ENCODE measurements at regions not wholly inside any gene's neighbourhood (a gene's known extent, or its start where the extent isn't known, plus 50 kb on each side); places are given as distances from the start of the nearest gene placed in this dataset.
A peak's percentile ranks its signal among the peaks of the same experiment; 100 is the strongest.
"Not testable (repeated sequence)": the region's sequence is repeated elsewhere in the genome, so short reads cannot be mapped to it uniquely, and the experiment has no call there.

- peak in 1 of 56 donors; percentile 5 for DNase-seq
These were observed 298.3 kb downstream of the HS3ST1 start for GRCh38 chr4:11130195-11130970.

GRCh38 chr4:11120435-11120834 lies 308.3 kb downstream of the HS3ST1 start:
- DNase-seq: no peak

GRCh38 chr4:11119474-11119873 lies 309.2 kb downstream of the HS3ST1 start:
- no peak for DNase-seq

GRCh38 chr4:11118513-11118912 lies 310.2 kb downstream of the HS3ST1 start:
- no peak for DNase-seq

- no peak for DNase-seq
These were observed 311.8 kb downstream of the HS3ST1 start for GRCh38 chr4:11116940-11117339.

- no peak for DNase-seq
These were observed 316.8 kb downstream of the HS3ST1 start for GRCh38 chr4:11111876-11112275.

- no peak for DNase-seq
These were observed 317.3 kb downstream of the HS3ST1 start for GRCh38 chr4:11111370-11111769.

GRCh38 chr4:11106759-11107158 lies 321.9 kb downstream of the HS3ST1 start:
- DNase-seq: no peak

- no peak for DNase-seq
These were observed 322.5 kb downstream of the HS3ST1 start for GRCh38 chr4:11106190-11106589.

- DNase-seq: no peak
These were observed 323.0 kb downstream of the HS3ST1 start for GRCh38 chr4:11105715-11106114.

- no peak for DNase-seq
These were observed 330.2 kb downstream of the HS3ST1 start for GRCh38 chr4:11098461-11098860.

- no peak for DNase-seq
These were observed 331.0 kb downstream of the HS3ST1 start for GRCh38 chr4:11097725-11098124.

GRCh38 chr4:11081006-11081405 lies 347.7 kb downstream of the HS3ST1 start:
- DNase-seq: no peak

- no peak for DNase-seq
These were observed 349.5 kb downstream of the HS3ST1 start for GRCh38 chr4:11079171-11079570.

- DNase-seq: no peak
These were observed 354.0 kb downstream of the HS3ST1 start for GRCh38 chr4:11074581-11075241.

- no peak for DNase-seq
These were observed 355.1 kb downstream of the HS3ST1 start for GRCh38 chr4:11073621-11074051.

GRCh38 chr4:11072999-11073398 lies 355.7 kb downstream of the HS3ST1 start:
- DNase-seq: no peak

GRCh38 chr4:11072463-11072862 lies 356.2 kb downstream of the HS3ST1 start:
- DNase-seq: no peak

GRCh38 chr4:11070813-11071212 lies 357.9 kb downstream of the HS3ST1 start:
- DNase-seq: no peak

- DNase-seq: no peak
These were observed 359.0 kb downstream of the HS3ST1 start for GRCh38 chr4:11069581-11070211.

GRCh38 chr4:11069083-11069482 lies 359.6 kb downstream of the HS3ST1 start:
- DNase-seq: no peak

GRCh38 chr4:11066584-11066983 lies 362.1 kb downstream of the HS3ST1 start:
- not testable (repeated sequence) for DNase-seq

GRCh38 chr4:11060637-11061036 lies 368.1 kb downstream of the HS3ST1 start:
- not testable (repeated sequence) for DNase-seq
